ENCODE measurements at regions not wholly inside any gene's neighbourhood (a gene's known extent, or its start where the extent isn't known, plus 50 kb on each side); places are given as distances from the start of the nearest gene placed in this dataset.
"Not testable (repeated sequence)": the region's sequence is repeated elsewhere in the genome, so short reads cannot be mapped to it uniquely, and the experiment has no call there.

GRCh38 chr14:85159726-85160125 is 370.2 kb upstream of the FLRT2 start:
- DNase-seq = no peak

GRCh38 chr14:85165094-85165493 is 364.9 kb upstream of the FLRT2 start:
- no peak for DNase-seq

GRCh38 chr14:85169381-85169780 is 360.6 kb upstream of the FLRT2 start:
- DNase-seq = no peak

GRCh38 chr14:85172290-85172689 is 357.7 kb upstream of the FLRT2 start:
- no peak for DNase-seq

GRCh38 chr14:85172889-85173477 is 357.0 kb upstream of the FLRT2 start:
- DNase-seq = no peak

GRCh38 chr14:85175556-85175955 is 354.4 kb upstream of the FLRT2 start:
- DNase-seq = no peak

- DNase-seq = no peak
Observed at GRCh38 chr14:85178864-85179263, 351.1 kb upstream of the FLRT2 start.

GRCh38 chr14:85180876-85181275 is 349.1 kb upstream of the FLRT2 start:
- no peak for DNase-seq

- DNase-seq = no peak
Observed at GRCh38 chr14:85182282-85182681, 347.7 kb upstream of the FLRT2 start.

GRCh38 chr14:85186082-85186481 is 343.9 kb upstream of the FLRT2 start:
- no peak for DNase-seq

GRCh38 chr14:85187521-85187920 is 342.4 kb upstream of the FLRT2 start:
- no peak for DNase-seq

GRCh38 chr14:85188836-85189235 is 341.1 kb upstream of the FLRT2 start:
- no peak for DNase-seq

GRCh38 chr14:85189253-85189652 is 340.7 kb upstream of the FLRT2 start:
- not testable (repeated sequence) for DNase-seq

- no peak for DNase-seq
Observed at GRCh38 chr14:85190251-85190650, 339.7 kb upstream of the FLRT2 start.

GRCh38 chr14:85191986-85192385 is 338.0 kb upstream of the FLRT2 start:
- no peak for DNase-seq

GRCh38 chr14:85195872-85196477 is 334.0 kb upstream of the FLRT2 start:
- DNase-seq = no peak

GRCh38 chr14:85198001-85198400 is 331.9 kb upstream of the FLRT2 start:
- no peak for DNase-seq

GRCh38 chr14:85205875-85206274 is 324.1 kb upstream of the FLRT2 start:
- DNase-seq = no peak

- no peak for DNase-seq
Observed at GRCh38 chr14:85214471-85214870, 315.5 kb upstream of the FLRT2 start.

- no peak for DNase-seq
Observed at GRCh38 chr14:85217412-85217811, 312.5 kb upstream of the FLRT2 start.

- DNase-seq = no peak
Observed at GRCh38 chr14:85218982-85219381, 311.0 kb upstream of the FLRT2 start.

GRCh38 chr14:85221832-85222231 is 308.1 kb upstream of the FLRT2 start:
- no peak for DNase-seq

GRCh38 chr14:85222341-85222740 is 307.6 kb upstream of the FLRT2 start:
- DNase-seq = no peak

- DNase-seq = no peak
Observed at GRCh38 chr14:85223667-85224066, 306.3 kb upstream of the FLRT2 start.

GRCh38 chr14:85224241-85224640 is 305.7 kb upstream of the FLRT2 start:
- no peak for DNase-seq

All from activated effector memory CD4-positive, alpha-beta T cell treated with anti-CD3 and anti-CD28 coated beads, Interleukin-2, amount 50 U/mL, for 16 hours (primary cell).